GM12891 (cell line): ENCODE measurements at regions not wholly inside any gene's neighbourhood (a gene's known extent, or its start where the extent isn't known, plus 50 kb on each side); places are given as distances from the start of the nearest gene placed in this dataset.

Experiments used
- POLR2A ChIP-seq: IDR thresholded peaks from 2 replicates; pipeline ENCODE4 v1.6.1; 2011; ENCODE audit warnings: low read depth, low read length, control low read depth
- POU2F2 ChIP-seq: IDR thresholded peaks from 2 replicates; pipeline ENCODE4 v1.6.1; 2011; ENCODE audit warnings: low read depth, mild to moderate bottlenecking, control low read depth, low read length, moderate library complexity
- TAF1 ChIP-seq: IDR thresholded peaks from 2 replicates; pipeline ENCODE4 v1.6.1; 2011; ENCODE audit warnings: low read depth, low read length, control low read depth

DNA sequence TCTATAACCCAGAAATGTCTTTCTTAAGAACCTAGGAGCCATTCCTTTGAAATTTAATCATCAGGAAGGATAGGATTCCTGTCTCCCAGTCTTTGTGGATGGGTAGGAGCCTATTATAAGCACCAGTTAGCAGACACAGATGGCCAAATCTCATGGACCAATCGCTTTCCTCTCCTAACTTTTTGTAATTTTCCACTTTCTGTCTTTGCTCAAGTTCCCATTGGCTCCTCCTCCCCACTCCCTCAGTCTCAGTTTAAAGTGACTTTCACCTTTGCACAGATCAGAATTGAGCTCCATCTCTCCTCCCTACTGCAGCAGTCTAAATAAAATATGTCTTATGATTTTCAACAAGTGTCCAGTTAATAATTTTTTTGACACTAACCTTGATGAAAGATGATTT lies 192.3 kb downstream of the HS3ST3A1 start:
- no peak for TF ChIP-seq POLR2A
- no peak for TF ChIP-seq TAF1
- no peak for TF ChIP-seq POU2F2
